IPS DF 19.7 (cell line): ENCODE measurements at regions not wholly inside any gene's neighbourhood (a gene's known extent, or its start where the extent isn't known, plus 50 kb on each side); places are given as distances from the start of the nearest gene placed in this dataset.

Experiments used
- DNase-seq: peaks from one replicate; pipeline ENCODE4 v3.0.0-alpha.2; 2013; ENCODE audit warnings: low read depth, low spot score

DNA sequence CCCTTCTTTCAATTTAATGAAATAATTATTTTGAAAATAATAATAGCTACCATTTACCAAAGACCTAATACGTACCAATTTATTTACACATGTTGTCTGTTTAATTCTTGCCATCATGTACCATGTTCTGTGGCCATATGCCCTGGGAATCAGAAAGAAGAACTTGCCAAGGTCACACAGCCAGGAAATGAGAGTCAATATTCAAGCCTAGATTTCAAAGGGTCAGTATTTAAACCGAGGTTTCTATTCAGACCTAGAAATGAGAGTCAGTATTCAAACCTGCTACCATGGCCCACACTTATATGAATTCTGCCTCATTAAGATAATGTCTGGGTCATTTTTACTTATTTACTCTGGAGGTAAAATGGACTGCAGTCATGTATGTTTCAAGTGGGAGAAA lies 103.6 kb upstream of the TBL1XR1 start:
- no peak for DNase-seq

DNA sequence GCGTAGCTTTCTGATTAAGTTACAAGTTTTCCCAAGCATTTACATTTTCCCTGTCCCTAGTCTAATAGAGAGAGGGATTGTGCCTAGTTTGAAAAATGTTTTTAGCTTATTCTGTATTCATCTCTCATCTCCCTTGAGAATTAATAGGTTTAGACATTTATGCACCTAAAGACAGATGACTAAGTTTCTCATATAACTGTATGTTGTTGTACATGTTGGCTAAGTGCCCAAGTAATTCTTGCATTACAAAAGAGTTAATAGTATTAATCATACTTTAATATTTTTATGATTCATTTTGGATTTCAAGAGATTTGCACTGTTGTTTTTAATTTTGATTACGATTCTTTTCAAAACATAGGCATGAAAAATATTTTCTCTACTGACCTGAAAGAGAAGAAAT lies 109.0 kb upstream of the TBL1XR1 start:
- no peak for DNase-seq

DNA sequence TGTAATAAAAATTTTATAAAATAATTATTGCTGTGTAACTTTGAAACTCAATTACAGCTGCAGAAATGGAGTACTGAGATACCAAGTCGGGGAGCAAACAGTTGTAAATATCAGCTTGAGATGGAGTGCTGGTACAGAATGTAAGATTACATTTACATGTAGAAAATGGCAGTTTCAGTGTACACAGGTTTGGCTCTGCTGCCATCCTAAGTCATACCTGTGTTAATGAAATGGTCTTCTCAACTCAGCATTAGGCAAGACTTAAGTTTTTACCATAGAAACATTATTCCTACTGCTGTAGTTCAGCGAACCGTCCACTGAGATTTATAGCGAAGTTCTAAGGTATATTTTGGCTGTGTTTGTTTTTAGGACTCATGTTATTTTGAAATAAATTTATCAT lies 110.1 kb upstream of the TBL1XR1 start:
- no peak for DNase-seq

DNA sequence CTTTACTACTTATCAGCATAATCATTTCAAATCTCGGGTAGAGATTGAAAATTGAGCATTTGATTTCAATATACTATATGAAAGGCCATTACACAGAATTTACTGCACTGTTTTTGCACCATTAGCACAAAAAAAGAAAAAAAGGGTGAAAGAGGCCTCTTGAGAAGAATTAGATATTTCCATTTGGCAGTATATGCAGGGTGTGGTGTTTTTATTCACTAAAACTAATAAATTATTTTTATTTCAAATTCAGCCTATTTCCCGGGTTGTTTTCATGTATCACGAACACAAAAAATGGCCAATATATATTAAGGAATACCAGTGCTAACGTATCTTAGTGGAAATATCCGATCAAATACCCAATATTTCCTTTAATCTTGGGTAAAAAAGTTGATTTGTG lies 110.5 kb upstream of the TBL1XR1 start:
- no peak for DNase-seq

DNA sequence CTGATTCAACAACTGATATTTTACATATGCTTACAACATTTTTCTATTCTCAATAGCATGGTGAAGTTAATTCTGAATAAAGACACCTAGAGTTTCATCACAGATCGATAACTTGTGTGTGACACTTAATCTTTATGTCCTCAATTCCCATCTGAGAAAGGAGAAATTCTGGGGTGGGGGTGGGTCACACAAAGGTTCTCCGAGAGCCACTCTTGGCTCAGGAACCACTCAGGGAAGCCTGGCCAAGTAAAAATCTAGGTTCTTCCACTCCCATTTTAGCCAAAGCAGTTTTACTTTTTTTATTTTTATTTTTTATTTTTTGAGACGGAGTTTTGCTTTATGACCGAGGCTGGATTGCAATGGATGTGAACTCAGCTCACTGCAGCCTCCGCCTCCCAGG lies 111.0 kb upstream of the TBL1XR1 start:
- DNase-seq: no peak

DNA sequence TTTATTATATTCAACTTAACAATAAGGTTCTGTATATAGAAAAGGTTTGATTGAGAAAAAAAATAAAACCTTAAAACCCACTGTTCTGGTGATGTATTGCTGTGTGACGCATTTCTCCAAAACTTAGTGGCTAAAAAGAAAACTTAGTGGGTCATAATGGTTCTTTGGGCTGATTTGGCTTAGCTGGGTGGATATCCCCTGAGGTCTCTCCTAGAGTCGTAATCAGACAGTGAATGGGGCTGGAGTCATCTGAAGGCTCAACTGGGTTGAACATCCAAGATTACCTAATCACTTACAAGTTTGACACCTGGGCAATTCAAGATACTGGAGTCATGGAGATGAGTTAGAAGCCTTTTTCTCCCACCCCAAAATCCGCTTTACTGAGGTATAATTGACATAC lies 111.6 kb upstream of the TBL1XR1 start:
- DNase-seq: no peak

DNA sequence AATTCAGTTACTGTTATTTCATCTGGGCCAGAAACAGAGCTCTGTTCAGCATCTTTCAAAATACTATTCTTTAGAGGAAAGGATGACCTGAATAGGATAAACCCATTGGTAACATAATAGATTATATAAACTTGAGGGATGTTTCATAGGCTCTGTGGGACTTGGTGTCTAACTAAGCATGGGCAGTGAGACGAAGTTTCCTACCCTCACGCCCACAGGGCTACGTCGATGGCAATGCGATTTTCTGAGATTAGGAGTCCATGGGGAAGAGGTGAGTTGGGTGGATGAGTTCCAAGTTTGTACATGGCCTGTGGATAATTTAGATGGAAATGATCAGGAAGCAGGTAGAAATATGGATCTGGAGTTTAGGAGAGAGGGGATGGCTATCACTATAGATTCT lies 115.2 kb upstream of the TBL1XR1 start:
- no peak for DNase-seq

DNA sequence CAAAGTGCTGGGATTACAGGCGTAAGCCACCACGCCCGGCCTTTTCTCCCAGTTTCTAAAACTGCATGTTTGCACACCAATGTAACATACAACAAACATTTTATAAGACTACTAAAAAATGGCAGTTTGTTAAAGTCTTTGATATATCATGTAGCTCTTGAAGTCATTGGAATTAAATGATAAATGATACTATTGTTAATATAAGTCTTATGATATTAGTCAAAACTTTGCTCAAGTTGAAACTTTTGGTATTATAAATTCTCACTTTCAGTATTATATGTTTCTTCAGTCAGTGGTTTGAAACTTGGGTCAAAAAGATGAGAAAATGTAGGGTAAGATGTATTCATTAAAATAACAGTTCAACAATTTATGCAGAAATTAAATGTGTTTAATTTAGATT lies 117.6 kb upstream of the TBL1XR1 start:
- no peak for DNase-seq

DNA sequence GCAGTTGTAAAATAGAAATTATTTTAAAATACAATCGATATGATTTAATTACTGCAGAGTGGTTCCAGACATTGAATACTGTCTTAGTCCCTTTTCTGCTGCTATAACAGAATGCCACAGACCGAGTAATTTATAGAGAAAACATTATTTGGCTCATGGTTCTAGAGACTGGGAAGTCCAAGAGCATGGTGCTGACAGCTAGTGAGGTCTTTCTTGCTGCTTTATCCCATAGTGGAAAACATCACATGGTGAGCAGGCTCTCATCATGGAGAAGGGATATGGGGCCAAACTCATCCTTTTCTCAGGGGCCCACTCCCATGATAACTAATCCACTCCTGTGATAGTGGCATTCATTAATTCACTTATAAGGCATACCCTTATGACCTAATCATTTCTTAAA lies 120.0 kb upstream of the TBL1XR1 start:
- DNase-seq: no peak

DNA sequence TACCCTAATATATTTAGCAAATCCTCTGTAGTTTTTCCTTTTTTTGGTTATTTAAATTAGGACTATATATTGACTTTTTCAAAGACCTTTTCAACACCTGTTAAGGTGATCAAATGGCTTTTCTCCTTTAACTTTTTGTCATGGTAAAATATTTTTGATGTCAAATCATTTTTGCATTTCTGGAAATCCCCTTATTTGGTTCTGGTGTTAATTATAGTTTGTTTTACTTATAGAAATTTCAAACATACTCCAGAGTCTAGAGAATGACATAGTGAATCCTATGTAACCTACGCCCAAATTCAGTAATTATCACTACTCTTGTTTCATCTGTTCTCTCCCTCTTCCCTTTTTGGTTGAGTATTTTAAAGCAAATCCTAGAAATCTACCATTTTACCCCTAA lies 121.3 kb upstream of the TBL1XR1 start:
- no peak for DNase-seq

DNA sequence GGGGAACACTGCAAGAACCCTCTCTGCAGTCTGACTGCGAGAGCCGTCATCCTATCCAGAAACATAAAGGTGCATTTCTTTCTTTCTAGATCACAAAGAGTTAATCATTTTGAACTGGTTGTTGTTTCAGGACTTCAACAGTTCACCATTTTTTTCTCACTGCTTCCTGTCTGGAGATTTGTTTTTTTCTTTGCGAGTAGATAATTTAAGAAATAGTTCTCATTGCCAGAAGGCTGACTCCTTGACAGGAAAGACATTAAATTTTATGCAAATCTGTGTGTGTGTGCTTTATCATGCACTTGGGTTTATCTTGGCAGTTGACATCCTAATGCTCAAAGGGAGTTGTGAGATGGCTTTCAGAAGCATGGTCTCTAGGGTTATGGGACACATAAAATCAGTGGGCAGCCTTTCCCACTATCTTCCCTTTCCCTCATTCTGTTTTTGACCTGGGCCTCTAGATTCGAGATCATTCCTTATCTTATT lies 123.5 kb upstream of the TBL1XR1 start:
- DNase-seq: no peak

DNA sequence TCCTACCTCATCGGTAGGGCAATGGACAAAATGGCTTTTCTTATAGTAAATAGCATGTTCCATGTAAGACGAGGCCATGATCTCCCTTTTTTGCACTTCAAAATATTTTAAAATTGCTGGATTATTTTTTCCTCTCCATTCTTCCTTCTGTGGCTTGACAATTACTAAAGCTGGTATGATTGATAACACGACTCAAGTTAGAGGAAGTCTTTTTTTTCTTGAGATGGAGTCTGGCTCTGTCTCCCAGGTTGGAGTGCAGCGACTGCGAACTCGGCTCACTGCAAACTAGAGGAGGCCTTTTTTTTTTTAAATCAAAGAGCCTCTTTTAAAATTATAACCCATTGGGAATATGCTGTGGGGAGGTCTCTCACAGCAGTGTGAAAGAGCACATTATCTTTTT lies 124.5 kb upstream of the TBL1XR1 start:
- no peak for DNase-seq

DNA sequence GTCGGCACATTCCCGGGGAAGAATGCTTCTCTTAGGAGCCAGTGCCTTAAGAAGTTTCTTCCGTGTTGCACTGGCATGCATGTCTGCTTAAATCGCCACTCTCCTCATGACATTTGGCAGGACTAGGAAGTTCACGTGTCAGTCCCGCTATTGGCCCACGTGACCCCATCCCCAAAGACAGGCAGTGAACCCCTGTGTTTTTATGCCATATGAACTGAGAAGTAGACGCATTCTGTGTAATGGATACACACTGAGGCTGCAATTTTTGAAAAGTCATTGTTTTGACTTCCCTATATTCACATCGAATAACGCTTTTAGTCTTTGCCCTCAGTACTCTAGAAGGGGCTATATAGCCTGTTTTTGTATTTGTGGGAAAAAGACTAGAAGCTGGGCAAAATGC lies 125.6 kb upstream of the TBL1XR1 start:
- no peak for DNase-seq

DNA sequence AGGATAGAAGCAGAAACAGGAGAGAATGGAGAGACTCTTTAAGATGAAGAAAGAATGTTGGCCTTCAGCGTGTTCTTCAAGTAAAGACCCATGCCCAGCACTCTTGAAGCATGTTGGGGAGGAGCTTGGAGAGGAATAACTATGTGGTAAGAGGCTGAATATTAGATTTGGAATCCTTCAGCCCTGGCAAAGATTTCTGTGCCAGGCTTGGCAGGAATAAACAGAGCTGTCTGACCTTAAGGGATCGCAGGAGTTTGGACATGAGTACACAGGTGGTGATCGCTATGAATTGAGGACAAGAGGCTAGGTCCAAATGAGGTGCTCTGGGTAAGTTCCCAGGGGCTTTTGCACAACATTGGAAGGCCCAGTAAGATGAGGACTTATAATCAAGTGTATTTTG lies 132.6 kb upstream of the TBL1XR1 start:
- DNase-seq: no peak

DNA sequence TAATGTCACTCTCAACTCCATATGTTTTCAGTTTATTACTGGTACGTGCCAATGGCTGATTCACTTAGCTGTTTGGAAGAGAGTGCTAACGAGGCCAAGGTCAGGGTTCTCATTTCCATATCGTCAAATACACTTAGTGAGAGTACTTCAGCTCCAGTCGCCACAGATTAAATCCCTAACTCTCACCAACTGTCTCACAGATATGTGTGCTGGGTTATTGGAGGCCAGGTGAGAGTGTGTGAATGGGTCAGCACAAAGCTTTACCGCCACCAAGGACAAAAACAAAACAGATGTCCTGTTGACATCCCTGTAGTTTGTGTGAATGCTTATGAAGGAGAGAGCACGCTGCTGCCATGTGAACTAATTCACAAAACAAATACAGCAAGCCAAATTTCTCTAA lies 133.5 kb upstream of the TBL1XR1 start:
- no peak for DNase-seq

DNA sequence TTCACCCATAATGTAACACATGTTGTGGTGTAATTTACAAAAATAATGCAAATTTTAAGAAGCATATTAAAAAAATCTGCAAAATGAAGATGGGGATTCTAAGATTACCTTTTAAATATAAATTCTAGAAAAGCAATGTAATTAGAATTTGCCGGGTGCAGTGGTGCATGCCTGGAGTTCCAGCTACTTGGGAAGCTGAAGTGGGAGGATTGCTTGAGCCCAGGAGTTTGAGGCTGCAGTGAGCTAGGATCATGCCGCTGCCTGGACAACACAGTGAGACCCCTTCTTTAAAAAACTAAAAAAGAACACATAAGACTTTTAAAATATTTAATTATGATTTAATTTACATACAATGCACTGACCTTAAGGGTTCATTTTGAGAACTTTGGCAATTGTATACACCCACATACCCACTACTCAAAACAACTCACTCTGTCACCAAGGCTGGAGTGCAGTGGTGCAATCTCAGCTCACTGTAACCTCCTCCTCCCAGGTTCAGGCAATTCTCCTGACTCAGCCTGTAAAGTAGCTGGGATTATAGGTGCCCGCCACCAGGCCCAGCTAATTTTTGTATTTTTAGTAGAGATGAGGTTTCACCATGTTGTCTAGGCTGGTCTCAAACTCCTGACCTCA lies 134.0 kb upstream of the TBL1XR1 start:
- DNase-seq: no peak

DNA sequence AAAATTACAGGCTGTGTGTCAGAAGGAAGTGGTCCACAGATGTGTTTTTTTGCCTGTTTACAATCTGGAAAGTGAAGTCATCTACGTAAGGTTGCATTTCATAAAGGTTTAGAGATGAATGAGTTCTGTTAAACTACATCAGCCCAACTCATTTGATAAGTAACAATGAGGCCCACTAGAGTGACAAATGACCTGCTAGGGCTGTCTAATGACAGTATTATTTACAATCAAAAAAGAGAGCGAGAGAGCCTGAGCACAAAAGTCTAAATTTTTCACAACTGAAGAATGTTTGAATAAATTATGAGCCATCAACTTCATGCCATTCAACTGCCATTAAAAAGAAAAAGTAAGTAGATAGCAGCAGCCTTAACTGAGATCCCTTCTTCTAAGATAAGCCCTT lies 135.7 kb upstream of the TBL1XR1 start:
- DNase-seq: no peak

DNA sequence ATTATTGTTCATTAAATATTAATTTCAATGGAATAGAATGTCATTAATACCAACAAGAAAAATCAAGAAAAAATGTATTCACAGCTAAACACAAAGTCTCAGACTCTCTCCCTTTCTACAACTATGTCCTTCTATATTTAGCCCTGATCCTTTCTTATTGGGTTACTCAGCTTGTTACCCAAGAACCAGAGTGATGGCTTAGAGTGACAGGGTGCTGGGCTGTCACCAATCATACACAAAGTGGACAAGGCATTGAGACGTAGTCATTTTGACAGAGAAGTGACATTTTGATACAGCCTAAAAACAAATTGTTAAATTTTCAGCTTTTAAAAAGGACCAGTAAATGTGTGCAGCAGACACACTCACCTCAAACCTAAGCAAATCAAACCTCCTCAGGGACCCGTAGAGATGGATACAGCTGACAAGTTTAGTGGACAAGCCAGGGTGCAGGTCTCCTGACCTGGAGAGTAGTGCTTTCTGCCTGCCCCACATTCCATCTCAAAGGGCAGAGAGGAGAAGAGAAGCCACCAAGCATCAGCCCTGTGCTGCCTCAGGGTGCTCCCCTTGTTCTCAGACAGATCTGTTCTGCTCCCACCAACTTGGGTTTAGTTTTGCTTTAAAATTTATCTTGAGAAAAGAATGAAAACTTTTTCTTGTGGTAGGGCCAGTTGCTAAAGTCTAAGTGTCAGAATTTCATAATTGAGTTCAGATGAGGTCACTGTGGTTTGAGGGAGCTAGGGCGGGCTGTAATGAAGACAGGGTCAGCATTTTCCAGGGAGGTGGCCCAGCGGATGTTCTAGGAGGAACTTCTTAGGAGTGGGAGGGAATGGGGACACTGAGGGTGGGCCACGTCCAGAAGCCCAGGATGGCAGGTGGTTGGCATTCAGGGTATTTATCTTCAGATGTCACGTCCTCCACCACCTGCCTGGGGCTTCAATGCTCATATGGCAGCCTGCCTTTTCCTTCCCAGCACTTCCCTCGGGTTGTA lies 136.5 kb upstream of the TBL1XR1 start:
- DNase-seq: no peak

DNA sequence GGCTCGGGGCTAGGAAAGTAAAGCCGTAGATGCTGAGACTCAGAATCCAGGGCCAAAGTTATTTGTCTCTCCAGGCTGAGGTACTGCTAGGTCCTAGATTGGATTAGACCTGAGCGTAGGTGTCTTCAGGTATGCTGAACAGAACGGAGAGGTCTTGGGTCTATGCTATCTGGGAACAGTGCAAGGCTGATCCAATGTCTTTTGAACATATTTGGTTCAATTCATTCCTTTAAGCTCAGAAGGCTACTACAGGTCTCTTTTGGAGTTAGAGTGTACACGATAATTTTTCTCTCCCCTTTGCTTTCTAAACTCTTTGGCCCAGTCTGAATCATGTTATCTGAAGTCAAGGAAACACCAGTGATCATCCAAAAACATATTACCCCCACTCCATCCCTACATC lies 137.5 kb upstream of the TBL1XR1 start:
- no peak for DNase-seq

DNA sequence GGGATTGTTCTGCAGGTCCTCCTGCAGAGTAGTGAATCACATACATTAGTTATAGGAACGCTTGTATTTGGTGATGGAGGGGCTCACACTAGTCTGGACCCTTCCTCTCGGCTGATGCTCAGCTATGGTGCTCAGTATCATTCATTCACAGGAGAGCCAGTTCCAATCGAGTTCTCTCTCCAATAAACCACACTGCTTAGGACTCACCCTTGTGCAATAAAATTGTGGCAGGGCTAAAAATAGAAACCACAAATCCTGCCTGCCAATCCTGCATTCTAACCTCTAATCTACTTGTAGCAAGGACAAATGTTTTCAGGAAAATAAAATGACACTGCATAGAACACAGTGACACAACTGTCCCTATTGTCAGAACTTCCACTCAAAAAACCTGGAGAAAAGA lies 138.4 kb upstream of the TBL1XR1 start:
- DNase-seq: no peak

DNA sequence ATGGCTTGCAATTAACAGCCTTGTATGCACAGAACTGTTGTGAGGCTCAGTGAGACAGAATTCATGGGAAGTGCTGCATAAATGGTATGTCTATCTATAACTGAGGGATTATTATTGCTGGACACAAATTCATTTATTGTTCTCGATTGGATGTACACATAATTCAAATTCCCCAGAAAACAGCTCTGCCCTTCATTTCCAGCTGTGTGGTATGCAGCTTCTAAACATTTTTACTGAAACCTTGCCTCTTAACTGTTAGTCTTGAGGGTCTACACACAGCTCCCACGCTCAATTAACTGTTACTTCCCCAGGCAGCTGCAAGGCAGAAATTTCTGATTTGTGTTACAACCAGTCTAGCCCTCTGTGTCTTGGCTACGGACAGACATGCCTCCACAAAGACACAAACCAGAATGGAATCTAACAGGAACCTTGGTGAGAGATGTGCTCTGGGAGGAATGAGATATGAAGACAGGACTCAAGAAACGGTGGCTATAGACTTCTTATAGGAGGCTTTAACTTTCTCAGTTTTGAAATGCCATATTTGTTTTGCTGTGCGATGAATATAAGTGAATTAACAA lies 139.7 kb upstream of the TBL1XR1 start:
- DNase-seq: no peak

DNA sequence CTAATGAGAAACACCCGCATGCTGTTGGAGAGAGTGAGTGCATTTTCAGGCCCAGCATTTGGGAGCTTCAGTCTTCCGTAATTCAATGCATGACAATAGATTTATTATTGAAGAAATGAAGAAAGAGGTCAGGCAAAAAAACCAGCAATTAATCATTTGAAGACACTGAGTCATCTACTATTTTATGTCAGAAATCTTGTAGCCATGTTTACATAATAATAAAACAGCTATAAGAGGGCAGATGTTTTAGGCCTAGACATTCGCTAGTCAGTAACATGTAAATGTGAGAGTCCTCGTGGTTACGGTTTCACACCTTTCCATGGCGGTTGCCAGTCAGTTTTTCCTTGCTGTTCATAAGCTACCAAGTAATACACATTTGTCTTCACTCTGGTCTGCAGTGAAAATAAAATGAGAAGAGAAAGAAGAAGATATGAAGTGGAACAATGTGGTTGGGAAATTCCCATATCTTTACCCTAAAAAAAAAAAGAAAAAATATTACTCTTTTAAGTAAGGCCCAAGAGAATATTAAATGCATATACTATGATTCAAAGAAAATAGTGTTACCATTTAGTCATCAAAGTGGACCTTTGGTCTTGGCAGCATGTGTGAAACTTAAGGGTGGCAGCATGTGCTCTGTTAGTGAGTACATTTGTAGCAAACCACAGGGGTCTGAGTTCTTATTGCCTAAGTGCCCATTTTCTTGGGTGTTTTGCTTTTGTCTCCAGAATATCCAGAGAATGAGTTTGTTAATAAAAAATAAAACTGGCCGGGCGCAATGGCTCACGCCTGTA lies 140.5 kb upstream of the TBL1XR1 start:
- no peak for DNase-seq
